Hematopoietic multipotent progenitor cell treated with erythropoietin and hydrocortisone succinate and interleukin-3 and kit ligand, for 8 days (in vitro differentiated cells): ENCODE measurements at regions not wholly inside any gene's neighbourhood (a gene's known extent, or its start where the extent isn't known, plus 50 kb on each side); places are given as distances from the start of the nearest gene placed in this dataset.
"Not testable (repeated sequence)": the region's sequence is repeated elsewhere in the genome, so short reads cannot be mapped to it uniquely, and the experiment has no call there.

Experiments used
- DNase-seq: peaks from one replicate; pipeline ENCODE4 v3.0.0-alpha.2; 2015

DNA sequence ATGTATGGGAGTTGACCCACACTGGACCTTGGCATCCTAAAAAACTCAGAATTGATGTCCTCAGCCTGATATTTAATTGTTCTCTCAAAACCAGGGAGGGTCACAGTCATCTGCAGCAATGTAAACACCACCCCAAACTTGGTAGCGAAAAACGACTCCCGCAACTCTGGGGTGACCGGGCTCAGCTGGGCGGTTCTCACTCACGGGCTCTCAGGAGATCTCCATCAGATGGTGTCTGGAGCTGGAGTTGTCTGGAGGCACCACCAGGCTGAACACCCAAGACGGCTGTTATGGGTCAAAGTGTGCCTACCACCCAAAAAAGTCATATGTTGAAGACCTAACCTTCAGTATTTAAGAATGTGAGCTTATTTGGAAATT, 50.9 kb upstream of the NXT1 start:
- no peak for DNase-seq

DNA sequence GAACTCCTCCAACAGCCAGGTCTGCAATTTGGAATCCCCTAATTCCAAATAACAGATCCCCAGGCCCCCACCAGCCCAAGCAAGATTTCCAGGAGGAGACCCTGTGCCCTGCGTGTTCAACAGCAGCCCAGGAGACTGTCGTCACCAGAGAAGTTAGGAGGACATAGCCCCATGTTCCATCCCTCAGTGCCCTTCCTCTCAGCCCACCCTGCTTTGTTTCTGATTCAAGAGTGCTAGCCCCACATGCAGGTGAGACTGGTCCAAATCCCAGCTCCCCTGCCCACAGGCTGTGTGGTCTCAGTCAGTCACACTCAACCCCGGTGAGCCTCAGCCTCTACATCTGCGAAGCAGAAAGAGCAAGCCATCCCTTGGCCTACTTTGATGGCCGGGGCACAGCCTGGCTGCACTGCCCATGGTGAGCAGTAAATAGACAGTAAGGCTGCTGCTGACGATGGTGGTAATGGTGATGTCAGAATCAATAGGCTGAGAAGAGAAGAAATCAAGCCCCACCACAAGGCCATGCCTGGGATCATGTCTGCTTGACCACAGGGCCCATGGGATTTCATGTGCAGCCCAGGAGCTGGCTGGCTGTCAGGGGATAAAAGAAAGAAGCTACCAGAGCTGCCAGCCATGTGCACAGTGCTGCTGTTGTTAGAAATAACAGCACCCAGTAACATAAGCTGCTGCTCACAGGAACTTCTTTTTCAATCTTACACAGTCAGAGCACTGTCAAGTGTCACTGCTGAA, 51.5 kb upstream of the NXT1 start:
- DNase-seq, result no peak

DNA sequence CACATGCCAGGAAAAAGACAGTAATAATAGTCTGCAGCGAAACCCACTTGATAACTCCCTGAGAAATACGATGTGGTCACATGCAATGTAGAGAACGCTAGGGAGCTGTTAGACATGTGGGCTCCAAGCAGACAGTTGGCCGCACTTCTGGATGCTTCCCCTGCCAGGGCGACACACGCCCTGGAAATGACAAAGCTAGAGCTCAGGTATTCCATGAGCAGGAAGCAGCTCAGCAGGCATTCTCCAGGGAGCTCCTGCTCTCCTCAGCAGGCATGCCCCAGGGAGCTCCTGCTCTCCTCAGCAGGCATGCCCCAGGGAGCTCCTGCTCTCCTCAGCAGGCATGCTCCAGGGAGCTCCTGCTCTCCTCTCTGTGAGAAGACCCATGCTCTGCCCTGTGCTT, 52.4 kb upstream of the NXT1 start:
- DNase-seq, result no peak

DNA sequence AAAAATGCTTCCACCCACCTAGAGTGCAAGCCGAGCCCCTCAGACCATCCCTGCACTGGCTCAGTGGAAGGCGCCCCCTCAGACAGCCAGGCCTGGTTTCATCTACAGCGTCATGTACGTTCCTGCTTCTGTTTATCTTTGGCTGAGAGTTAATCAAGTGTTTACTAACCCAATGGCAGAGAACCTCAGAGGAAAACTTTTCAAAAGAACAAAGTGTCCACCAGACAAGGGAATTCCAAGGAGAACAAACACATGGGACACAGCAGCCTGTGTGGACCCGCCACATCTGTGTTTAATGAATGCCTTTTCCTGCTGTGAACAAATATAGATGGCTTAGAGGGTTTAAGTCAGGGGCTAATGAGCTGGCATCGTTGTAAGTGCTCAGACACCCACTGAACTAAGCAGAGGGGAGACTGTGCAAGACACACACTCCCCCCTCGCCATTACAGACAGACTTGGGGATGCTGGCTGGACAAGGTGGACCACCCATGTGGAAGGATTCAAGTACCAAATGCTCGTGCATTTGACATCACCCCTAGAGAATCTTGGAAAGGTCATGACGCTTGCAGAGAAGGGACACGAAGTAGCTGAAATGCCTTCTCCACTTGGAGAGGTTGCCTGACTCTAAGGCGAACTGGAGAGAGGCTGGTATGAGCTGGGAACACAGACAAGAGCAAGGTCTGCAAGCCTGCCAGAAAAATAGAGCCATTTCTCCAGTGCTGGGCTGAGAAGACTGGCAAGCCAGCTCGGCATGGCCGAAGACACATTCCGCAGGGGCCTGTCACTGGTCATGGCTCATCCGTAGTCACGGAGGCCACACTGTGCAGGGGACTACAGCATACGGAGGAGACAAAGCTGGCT, 53.5 kb upstream of the NXT1 start:
- no peak for DNase-seq

DNA sequence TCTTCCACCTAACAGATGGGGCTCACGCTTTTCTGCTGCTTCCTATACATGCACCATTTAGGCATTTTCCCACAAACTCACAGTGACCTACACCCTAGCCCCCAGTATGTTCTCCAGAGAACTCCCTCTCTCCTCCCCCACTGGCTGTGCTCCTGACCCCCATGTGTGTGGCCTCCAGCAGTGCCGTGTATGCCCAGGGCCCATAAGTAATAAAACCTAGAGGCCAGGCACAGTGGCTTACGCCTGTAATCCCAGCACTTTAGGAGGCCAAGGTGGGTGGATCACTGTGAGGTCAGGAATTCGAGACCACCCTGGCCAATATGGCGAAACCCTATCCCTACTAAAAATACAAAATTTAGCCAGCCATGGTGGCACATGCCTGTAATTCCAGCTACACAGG, 54.7 kb upstream of the NXT1 start:
- DNase-seq, result no peak

DNA sequence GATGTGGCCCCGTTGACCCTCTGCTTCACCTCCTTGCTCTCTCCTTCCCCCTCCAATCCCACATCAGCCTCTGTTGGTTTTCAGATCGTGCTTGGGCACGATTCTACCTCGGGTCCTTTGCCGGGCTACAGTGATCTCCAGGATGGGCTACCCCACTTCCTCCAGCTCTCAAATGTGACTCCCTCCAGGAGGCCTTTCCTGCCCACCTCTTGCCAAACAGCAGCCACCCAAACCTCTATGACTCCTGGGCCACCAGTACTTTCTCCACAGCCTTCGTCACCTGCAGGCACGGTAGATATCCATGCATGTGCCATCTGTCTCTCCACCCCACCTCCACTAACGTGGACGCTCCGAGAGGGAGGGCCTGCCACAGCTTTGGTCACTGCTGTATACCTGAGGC, 55.9 kb upstream of the NXT1 start:
- no peak for DNase-seq

DNA sequence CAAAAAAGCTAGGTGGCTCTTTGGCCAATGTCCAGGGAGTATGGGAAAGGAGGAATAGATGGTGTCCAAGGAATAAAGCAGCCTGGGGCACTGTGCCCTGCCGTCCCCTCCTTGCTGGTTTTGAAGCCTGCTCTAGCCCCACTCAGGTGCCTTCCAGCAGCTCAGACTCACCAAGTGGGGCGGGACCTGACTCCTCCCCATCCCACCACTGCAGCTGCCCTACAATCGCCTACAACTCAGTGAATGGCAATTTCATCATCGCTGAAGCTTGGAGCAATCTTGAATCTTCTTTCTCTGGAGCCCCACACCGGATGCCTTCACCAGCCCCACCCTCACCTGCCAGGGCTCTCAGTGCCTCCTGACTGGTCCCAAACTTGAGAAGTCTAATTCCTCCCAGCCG, 56.4 kb upstream of the NXT1 start:
- no peak for DNase-seq

DNA sequence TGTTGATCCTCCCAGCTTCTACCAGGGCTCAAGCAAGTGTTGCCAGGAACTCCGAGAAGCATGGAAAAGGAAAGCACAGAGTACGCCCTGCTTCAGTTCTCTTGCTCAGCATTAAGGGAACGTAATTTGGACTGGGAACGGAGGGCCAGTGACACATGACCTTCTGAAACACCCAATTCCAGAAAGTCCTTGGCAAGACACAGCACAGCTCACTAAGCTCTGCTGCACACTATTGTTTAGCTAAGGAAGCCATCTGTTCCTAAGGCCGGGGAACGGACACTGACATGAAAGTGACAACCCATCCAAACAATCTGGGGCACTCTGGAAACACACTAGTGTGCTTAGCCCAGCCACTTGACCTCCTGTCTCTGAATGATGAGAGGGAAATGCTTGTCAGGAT, 56.9 kb upstream of the NXT1 start:
- no peak for DNase-seq

DNA sequence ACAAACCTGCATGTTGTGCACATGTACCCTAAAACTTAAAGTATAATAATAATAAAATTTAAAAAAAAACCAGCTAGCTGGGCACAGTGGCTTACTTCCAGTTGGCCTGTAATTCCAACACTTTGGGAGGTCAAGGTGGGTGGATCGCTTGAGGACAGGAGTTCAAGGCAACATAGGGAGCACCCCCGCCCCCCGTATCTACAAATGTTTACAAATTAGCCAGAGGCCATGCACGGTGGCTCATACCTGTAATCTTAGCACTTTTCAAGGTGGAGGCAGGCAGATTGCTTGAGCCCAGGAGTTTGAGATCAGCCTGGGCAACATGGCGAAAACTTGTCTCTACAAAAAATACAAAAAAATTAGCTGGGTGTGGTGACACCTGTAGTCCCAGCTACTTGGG, 58.3 kb upstream of the NXT1 start:
- not testable (repeated sequence) for DNase-seq

DNA sequence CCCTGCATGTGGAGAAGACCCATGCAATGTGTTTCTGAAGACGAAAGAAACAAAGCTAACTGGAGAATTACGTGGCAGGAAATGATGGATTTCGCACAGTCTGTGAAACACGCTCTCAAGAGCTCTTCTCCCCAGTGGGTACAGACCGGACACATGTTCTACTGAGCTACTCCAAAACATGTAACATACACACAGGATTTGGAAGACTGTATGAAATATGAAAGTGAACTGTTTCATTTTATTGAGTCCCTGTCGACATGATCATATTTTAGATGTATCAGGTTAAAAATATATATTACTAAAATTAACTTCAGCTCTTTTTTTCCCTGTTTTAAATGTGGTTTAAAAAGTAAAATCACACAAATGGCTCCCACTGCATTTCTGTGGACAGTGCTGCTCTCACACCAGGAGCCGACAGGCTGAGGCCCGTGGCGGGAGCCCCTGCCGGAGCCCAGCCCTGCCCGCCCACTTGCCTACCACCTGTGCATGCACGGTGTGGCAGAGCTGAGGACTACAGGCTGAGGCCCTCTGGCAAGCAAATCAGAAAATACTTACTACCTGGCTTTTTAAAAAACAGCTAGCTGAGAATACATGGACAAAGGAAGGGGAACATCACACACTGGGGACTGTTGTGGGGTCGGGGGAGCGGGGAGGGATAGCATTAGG, 58.9 kb upstream of the NXT1 start:
- no peak for DNase-seq

DNA sequence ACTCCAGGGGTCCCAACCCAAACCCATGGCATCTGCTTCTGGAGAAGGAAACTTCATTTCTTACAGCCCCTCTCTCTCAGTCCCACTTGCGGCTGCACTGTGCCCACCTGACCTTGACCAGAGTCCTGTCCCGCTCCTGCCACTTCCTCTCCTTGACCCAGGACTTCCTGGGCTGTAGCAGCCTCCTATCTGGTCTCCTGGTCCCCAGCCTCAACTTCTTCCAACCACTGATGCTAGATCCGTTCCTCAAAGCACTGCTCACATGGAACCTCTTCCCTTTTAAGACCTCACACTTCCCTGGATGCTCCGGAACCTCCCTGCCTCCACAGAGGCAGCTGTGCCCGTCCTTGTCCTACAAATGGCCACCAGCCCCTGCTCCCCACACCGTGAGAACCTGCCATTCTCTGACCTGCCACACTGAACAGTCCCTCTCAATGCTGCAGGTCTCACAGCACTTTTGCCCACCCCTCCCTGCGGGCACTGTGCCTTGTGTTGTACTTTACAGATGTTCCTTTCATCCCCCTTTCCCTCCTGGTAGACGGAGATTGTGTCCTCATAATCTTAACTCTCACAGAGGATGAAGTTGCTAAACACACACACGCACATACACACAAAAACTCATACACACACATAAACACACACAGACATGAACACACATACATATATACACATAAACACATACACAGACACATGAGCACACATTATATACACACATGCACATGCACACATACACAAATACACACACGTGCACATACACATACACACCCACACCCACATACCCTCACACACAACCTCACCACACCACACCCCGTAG, 59.6 kb upstream of the NXT1 start:
- DNase-seq, result no peak

DNA sequence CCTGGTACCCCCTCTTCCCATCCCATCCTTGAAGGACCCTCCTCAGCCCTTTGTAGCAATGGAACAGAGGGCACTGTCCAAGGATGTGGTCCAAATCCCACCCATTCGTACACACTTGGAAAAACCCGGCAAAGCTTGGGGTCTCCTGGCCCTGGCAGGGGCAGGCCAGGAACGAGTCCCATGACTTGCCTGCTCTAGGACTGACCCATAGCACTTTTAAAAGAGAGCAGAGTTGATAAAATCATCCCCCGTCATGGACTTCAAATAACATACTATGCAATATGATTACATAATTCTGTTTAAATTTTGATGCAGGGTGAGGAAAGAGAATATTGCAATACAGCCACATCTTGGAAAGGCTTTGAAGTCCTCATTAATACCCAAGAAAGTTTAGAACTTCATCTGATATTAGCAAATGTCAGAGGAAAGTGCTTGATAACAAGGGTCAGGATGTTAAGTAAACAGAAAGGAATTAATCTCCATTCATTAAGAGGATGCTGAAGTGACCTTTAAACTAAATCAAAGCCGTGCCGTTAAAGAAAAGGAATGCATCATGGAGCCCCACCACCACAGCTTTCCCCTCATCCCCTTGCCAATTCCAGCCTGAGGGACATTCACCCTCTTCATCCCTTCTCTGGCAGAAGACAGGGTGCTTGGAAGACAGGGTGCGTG, 60.7 kb upstream of the NXT1 start:
- DNase-seq, result no peak

DNA sequence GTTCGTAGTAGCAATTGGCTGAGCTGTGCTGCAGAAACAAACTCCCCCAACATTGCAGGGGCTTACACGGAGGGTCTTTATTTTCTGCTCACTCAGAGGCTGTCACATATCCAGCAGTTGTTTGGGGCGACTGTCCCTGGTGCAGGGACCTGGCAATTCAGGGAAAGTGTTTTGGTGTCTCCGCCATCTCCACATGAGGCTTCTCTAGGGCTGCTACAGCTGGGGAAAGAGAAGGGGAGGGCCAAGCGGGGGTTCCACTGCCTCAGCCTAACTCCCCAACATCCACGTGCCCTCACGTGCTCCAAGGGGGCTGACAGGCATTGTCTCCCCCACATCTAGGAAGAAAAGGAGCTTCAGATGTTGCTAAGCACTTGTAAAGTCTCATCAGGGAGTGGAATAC, 61.3 kb upstream of the NXT1 start:
- DNase-seq, result no peak

DNA sequence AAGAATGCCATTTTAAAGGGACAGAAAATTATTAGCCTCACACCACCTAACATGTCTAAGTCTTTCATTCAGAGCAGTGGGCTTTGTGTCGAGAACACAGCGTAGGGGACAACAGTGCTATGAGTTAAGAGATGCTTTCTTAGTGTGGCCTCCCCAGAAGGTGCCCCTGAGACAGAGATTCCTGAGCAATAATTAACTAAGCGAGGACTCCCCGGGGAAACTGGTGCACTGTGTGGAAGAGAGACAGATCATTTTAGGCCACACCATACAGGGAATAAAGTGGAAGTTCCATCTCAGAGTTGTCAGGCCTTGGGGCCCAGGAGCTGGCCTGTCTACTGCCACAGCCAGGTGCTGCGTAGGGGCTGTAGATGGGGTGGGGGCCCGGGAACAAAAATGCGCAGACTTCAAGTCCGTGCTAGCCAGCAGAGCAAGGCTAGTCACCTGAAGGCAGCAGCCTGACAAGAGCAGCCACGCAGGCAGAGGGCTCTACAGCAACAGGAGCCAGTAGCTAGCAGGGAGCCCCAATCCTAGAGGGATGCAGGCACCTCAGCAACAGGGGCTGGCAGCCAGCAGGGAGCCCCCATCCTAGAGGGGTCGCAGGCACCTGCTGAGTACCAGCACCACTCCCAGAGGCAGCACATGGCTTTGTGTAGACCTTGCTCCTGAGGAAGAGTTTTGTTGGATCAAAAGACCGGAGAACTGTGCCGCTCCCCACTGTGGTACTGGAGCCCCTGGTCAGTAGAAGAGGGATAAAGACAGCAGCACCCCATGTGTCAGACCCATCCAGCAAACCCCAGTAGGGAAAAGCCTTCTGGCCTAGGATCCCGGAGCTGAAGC, 63.0 kb upstream of the NXT1 start:
- DNase-seq, result no peak

DNA sequence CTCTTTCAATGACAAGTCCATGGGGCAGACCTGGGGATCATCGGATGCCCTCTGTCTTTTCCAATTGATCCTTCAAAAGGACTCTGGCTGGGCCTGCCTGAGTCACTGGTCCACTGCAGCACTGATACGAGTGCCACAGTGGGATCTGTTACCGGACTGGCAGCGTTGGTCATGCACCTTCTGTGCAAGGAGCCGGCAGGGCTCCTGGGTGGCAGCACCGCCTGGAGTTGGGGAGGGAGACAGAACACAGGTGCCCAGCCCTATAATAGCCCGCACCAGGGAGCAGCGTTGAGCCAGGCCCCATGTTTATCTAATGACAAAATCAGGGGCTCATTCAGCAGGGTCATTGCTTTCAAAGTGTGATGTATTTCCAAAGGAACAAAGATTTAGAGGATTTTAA, 64.2 kb upstream of the NXT1 start:
- DNase-seq, result no peak

DNA sequence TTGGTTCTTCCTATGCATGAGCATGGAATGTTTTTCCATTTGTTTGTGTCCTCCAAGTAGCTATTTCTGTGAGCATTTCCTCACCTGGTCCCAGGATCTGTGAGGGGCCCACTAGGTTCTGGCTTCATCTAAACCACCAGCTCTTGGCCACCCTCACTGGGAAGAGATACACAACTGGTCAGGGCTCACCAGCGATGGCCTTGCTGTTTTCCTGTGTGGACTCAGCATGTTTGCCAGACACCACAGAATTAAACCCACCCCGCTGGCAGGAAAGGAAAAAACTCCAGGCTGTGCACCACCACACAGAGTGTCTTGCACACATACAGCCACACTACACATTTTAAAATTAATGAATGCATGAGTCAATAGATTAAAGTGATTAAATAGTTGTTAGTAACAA, 65.1 kb upstream of the NXT1 start:
- DNase-seq, result no peak

DNA sequence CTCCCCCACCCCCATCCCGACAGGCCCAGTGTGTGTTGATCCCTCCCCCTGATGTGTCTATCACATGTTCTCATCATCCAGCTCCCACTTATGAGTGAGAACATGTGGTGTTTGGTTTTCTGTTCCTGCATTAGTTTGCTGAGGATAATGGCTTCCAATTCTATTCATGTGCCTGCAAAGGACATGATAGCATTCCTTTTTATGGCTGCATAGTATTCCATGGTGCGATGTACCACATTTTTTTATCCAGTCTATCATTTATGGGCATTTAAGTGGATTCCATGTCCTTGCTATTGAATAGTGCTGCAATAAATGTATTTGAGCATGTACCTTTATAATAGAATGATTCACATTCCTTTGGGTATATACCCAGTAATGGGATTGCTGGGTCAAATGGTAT, 66.6 kb upstream of the NXT1 start:
- no peak for DNase-seq

DNA sequence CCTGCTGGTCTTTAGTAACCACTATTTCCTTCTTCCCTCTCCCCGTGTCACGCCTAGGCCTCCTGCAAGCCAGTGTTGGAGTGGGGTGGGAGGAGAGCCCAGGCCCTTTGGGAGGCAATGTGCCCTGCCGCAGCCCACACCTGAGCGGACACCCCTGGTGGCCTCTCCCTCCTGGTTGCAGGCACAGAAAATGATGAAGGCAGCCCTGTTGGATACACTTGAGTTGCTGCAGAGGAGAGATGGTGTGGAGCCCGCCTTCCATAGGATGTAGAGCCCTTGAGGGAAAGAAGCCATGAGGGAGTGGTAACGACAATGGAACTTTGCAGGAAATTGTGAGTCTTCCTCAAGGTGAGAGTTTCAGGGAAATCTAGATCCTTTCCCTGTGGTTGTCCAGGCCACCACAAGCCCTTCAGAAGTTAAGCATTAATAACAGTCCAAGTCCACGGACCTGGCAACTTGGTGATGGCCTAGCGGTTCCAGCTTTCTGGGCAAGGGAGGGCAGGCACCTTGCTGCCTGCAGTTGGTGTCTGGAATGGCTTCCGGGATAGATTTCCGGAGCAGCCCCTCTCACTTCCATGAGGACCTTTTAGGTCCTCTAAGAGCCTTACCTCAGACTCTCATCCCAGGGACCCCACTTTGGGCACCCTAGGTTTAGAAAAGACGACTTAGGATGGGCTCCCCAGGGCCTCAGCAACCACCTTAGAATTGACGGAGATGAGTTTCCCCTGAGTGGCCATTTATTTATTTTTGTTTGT, 67.3 kb upstream of the NXT1 start:
- DNase-seq, result no peak

DNA sequence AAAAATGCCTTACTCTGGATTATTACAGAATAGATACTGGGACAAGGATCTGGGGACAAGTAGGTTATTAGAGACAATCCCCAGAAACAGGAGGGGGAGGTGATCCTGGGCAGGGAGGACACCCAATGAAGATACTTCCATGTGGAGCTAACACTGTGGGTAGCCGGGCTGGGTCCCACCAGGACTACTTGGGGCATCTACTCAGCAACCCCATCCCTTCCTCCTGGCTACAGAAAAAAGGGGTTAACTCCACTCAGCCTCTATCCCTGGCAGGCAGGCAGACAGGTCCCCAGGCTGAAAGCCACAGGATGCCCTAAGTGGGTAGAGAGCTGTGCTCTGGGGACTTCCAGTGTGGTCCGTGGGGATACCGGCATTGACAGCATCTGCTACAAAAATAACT, 68.0 kb upstream of the NXT1 start:
- no peak for DNase-seq

DNA sequence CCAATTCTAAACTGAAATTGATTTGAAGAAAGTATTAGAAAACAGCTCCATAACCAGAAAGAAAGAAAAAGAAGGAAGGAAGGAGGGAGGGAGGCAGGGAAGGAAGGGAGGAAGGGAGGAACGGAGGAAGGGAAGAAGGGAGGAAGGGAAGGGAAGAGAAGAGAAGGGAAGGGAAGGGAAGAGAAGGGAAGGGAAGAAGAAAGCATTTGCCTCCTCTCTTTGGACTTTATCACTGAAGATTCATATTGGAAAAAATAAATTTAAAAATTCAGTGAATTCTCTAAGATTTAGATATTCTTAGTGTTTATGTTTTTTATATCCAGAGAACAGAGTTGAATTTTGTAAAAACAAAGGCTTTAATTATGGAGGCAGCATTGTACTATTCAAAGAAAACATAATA, 68.5 kb upstream of the NXT1 start:
- DNase-seq, result no peak

DNA sequence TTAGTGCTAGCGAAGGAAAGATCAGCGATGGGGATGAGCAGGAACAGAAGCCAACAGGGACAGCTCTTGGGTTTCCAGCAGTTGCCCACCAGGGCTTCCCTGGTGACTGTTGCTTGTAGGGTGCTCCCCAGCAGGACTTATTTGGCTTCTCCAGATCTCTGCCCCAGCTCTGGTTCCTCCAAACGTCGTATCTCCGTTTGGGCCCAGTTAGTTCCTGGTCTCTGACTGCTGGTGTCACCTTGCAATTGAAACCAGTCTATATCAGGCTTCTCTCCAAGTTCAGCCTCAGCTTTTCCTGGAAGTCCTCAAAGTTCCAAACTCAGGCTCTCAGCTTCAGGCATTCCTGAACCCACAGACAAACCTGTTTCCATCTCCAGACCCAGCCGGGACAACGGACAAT, 70.8 kb upstream of the NXT1 start:
- DNase-seq, result no peak
